ENCODE measurements at regions not wholly inside any gene's neighbourhood (a gene's known extent, or its start where the extent isn't known, plus 50 kb on each side); places are given as distances from the start of the nearest gene placed in this dataset.
"Not testable (repeated sequence)": the region's sequence is repeated elsewhere in the genome, so short reads cannot be mapped to it uniquely, and the experiment has no call there.

DNA sequence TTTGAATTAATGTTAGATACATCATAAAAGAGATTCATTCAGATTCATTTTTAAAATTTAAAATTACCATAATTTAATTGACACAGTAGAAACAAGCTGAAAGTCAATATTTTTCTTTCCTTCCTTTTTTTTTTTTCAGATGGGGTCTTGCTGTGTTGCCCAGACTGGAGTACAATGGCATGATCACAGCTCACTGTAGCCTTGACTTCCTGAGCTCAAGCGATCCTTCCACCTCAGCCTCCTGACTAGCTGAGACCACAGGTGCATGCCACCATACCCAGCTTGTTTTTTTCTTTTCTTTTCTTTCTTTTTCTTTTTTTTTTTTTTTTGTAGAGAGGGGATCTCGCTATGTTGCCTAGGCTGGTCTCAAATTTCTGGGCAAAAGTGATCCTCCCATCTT, 131.6 kb upstream of the TBCA start:
- H3K36me3 ChIP-seq: no peaks in the 10 kb centered on the region
- H3K4me3 ChIP-seq: no peak overlapping the region
- H3K27me3 ChIP-seq: no peaks in the 10 kb centered on the region
- no peak overlapping the region for H3K27ac ChIP-seq
- TF ChIP-seq, protein P1, sequence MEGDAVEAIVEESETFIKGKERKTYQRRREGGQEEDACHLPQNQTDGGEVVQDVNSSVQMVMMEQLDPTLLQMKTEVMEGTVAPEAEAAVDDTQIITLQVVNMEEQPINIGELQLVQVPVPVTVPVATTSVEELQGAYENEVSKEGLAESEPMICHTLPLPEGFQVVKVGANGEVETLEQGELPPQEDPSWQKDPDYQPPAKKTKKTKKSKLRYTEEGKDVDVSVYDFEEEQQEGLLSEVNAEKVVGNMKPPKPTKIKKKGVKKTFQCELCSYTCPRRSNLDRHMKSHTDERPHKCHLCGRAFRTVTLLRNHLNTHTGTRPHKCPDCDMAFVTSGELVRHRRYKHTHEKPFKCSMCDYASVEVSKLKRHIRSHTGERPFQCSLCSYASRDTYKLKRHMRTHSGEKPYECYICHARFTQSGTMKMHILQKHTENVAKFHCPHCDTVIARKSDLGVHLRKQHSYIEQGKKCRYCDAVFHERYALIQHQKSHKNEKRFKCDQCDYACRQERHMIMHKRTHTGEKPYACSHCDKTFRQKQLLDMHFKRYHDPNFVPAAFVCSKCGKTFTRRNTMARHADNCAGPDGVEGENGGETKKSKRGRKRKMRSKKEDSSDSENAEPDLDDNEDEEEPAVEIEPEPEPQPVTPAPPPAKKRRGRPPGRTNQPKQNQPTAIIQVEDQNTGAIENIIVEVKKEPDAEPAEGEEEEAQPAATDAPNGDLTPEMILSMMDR (IDR thresholded peaks at IDR 0.05): no peak
- no peak for DNase-seq (ENCODE audit: low spot score)
- no peaks in the 10 kb centered on the region for H3K9me3 ChIP-seq
- H3K4me1 ChIP-seq: no peaks in the 10 kb centered on the region

DNA sequence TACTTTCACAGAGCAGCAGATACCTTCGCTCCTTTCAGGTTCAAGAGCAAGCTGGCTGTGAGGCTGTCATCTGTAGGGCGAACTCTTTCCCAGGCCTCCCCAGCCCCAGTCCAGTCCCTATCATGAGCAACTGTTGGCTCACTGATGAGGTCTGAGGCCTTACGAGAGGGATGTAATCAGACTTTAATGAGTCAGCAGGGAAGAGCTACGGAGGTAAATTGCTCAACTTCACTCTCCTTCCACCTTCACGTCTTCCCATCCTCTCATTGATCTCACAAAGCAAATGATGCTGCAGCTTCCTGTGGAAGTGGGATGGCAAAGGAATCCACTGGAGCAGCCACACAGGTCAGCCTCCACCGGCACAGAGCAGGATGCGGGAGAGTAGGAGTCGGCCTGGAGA, 130.7 kb upstream of the TBCA start:
- Histone ChIP-seq H3K27ac (no peak overlapping the region), H3K9me3 (no peaks in the 10 kb centered on the region), H3K27me3 (no peaks in the 10 kb centered on the region), H3K4me1 (no peaks in the 10 kb centered on the region), H3K4me3 (no peak overlapping the region), H3K36me3 (no peaks in the 10 kb centered on the region)
- DNase-seq (ENCODE audit: low spot score): no peak
- TF ChIP-seq, protein P1 (IDR thresholded peaks at IDR 0.05): no peak

DNA sequence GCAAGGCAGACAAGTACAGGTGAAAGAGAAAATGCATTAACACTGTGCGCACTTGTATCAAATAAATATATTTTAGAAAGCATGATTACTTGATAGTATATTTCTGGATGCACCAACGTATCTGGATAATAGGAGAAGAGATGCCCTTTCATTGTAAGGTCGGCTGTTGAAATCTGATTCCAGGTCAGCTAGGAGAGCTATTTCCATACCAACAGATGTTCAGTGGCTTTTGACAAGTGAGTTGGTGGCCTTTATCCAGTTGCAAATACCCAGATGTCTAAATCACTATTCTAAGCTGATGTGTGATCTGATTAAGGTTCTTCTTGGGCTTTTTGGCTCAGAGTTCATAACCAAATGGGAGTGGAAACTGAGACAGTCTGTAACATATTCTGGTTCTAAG, 128.2 kb upstream of the TBCA start:
- no peak overlapping the region for H3K4me3 ChIP-seq
- H3K27ac ChIP-seq: no peak overlapping the region
- no peaks in the 10 kb centered on the region for H3K9me3 ChIP-seq
- H3K4me1 ChIP-seq: no peaks in the 10 kb centered on the region
- DNase-seq (ENCODE audit: low spot score): no peak
- TF ChIP-seq, protein P1 (IDR thresholded peaks at IDR 0.05): no peak
- H3K36me3 ChIP-seq: no peaks in the 10 kb centered on the region
- no peaks in the 10 kb centered on the region for H3K27me3 ChIP-seq

DNA sequence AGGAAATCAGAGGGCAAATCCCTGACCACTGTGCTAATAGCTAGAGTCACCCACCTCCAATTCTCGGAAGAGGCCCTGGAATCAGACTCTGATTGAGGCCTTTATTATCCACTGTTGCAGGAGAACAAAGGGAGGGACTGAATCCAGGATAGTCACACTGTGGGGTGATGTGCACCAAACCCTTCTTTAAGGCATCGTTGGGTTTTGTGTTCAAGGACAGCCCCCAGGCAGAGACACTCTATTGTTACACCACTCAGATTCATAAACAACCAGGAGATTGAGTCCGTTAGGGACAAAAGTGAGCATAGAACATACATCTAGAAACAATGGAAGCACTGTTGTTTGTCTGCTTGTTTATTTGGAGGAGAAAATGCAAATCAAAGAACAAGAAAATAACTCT, 124.6 kb upstream of the TBCA start:
- Histone ChIP-seq H3K9me3 (no peaks in the 10 kb centered on the region), H3K36me3 (no peaks in the 10 kb centered on the region), H3K27me3 (no peaks in the 10 kb centered on the region), H3K4me3 (no peak overlapping the region), H3K4me1 (no peaks in the 10 kb centered on the region), H3K27ac (no peak overlapping the region)
- TF ChIP-seq, protein P1 (IDR thresholded peaks at IDR 0.05): no peak
- DNase-seq (ENCODE audit: low spot score): no peak

DNA sequence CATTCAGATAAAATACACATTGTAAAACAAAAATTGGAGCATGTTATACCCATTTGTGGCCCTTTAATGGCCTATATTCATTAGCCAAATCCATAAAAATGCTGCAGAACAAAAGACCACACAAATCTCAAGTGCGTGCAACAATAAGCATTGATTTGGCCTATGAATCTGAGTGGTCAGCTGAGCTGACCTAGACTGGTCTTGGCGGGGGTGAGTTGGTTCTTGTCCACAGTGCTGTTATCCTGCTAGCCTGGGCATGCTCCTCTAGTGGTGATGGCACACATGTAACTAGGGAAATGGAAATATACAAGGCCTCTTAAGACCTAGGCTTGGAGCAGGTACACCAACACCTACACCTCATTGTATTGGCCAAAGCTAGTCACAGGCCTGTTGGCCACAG, 122.2 kb upstream of the TBCA start:
- Histone ChIP-seq H3K4me3 (no peak overlapping the region), H3K27ac (no peak overlapping the region), H3K27me3 (no peaks in the 10 kb centered on the region), H3K4me1 (no peaks in the 10 kb centered on the region), H3K36me3 (no peaks in the 10 kb centered on the region), H3K9me3 (no peaks in the 10 kb centered on the region)
- DNase-seq (ENCODE audit: low spot score): no peak
- TF ChIP-seq, protein P1 (IDR thresholded peaks at IDR 0.05): no peak

DNA sequence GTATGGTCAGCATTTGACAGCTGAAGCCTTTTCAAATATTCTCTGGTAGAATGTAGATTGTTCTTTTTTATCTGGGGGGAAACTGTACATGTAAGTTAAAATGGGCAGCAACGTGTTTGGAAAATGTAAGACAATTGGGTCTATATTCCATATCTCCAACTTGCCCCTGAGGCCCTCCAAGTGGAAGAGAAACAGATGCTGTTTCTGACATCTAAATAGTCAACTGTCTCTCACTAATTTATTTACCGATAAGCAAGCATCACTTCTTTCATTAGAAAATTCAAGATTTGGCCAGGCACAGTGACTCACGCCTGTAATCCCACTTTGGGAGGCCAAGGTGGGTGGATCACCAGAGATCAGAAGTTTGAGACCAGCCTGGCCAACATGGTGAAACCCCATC, 120.2 kb upstream of the TBCA start:
- H3K4me3 ChIP-seq: no peak overlapping the region
- no peaks in the 10 kb centered on the region for H3K36me3 ChIP-seq
- no peaks in the 10 kb centered on the region for H3K9me3 ChIP-seq
- TF ChIP-seq, protein P1 (IDR thresholded peaks at IDR 0.05): no peak
- H3K4me1 ChIP-seq: no peaks in the 10 kb centered on the region
- H3K27ac ChIP-seq: no peak overlapping the region
- H3K27me3 ChIP-seq: no peaks in the 10 kb centered on the region
- DNase-seq (ENCODE audit: low spot score): no peak

DNA sequence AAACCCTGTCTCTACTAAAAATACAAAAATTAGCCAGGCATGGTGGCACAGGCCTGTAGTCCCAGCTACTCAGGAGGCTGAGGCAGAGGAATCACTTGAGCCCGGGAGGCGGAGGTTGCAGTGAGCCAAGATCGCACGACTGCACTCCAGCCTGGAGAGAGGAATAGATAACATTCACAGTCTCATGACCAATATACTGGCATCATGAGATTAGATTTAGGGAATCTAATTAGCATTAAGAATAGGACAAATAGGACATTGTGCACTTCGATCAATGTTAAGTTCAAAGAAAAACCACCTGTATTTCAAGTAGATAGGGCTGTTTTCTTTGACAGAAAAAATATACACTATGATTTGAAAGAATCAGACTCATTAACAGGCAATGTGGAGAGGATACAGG, 118.0 kb upstream of the TBCA start:
- not testable (repeated sequence) for H3K27ac ChIP-seq; H3K36me3 ChIP-seq; H3K27me3 ChIP-seq; H3K4me3 ChIP-seq; DNase-seq (ENCODE audit: low spot score); H3K9me3 ChIP-seq; H3K4me1 ChIP-seq

Measured in right atrium auricular region (tissue), 2 donors.